ENCODE measurements at regions not wholly inside any gene's neighbourhood (a gene's known extent, or its start where the extent isn't known, plus 50 kb on each side); places are given as distances from the start of the nearest gene placed in this dataset.

DNA sequence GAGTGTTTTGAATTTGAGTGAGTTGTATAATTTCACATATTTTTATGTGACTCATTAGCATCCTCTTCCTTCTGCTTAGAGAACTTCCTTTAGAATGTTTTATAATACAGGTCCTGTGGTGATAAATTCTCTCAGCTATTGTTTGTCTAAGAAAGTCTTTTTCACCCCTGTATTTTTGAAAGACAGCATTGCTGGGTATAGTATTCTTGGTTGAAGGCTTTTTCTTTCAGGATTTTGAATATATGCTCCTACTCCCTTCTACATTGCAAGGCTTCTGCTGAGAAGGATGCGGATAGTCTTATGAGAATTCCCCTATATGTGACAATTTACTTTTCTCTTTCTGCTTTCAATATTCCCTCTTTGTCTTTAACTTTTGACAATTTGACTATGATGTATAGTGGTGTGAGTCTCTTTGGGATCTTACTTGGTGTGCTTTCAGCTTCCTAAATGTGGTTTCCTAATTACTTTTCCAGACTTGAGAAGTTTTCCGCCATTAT, 118.9 kb upstream of the HMGA2 start:
- TF ChIP-seq HMGN3 (IDR thresholded peaks at IDR 0.05; ENCODE audit: borderline replicate concordance, extremely low read depth, insufficient read length, low read depth, low read length): no peak
- no peak for TF ChIP-seq BDP1 (IDR thresholded peaks at IDR 0.05; ENCODE audit: insufficient read depth, insufficient read length)
- no peak for TF ChIP-seq TAF1 (IDR thresholded peaks at IDR 0.05; ENCODE audit: control insufficient read depth, extremely low read depth, insufficient read depth, low read length, severe bottlenecking)
- no peak for TF ChIP-seq YY1 (IDR thresholded peaks at IDR 0.05; ENCODE audit: borderline replicate concordance in 1 of 3, control insufficient read depth in 1 of 3, extremely low read depth in 1 of 3, insufficient read depth in 3 of 3, insufficient read length in 1 of 3, insufficient replicate concordance in 2 of 3, low read depth in 1 of 3, low read length in 2 of 3)
- no peak for TF ChIP-seq HMG20A (CRISPR knock-in tag; conservative IDR thresholded peaks at IDR 0.05)
- TF ChIP-seq CTBP1 (IDR thresholded peaks at IDR 0.05; ENCODE audit: borderline replicate concordance): no peak
- no peak for TF ChIP-seq ZNF121 (CRISPR knock-in tag; conservative IDR thresholded peaks at IDR 0.05)
- no peak for TF ChIP-seq ZNF766 (CRISPR knock-in tag; conservative IDR thresholded peaks at IDR 0.05)
- TF ChIP-seq ARID3A (IDR thresholded peaks at IDR 0.05; ENCODE audit: borderline replicate concordance, low read depth, low read length): no peak
- TF ChIP-seq POLR2A (conservative IDR thresholded peaks at IDR 0.05): no peak
- no peak for TF ChIP-seq TCF3 (CRISPR knock-in tag; IDR thresholded peaks at IDR 0.05)
